GM23248 (cell line): ENCODE measurements at regions not wholly inside any gene's neighbourhood (a gene's known extent, or its start where the extent isn't known, plus 50 kb on each side); places are given as distances from the start of the nearest gene placed in this dataset.

Experiments
- EZH2 ChIP-seq: fragments of 200-600 bp; sonication (generic); IDR thresholded peaks from 2 replicates; pipeline ENCODE4 v1.6.1; 2018; ENCODE audit warnings: antibody characterized with exemption, mild to moderate bottlenecking; ENCODE audit not compliant: insufficient read depth, poor library complexity, severe bottlenecking
- EZH2phosphoT487 ChIP-seq: fragments of 200-600 bp; sonication (generic); IDR thresholded peaks from 2 replicates; pipeline ENCODE4 v1.6.1; 2018; ENCODE audit warnings: antibody characterized with exemption, moderate library complexity, mild to moderate bottlenecking, low read depth; ENCODE audit not compliant: insufficient read depth

GRCh38 chr13:42492372-42492920 lies 81.5 kb upstream of the TNFSF11 start:
- no peak for TF ChIP-seq EZH2
- no peak for TF ChIP-seq EZH2phosphoT487
